GM18951 (cell line): ENCODE measurements at regions not wholly inside any gene's neighbourhood (a gene's known extent, or its start where the extent isn't known, plus 50 kb on each side); places are given as distances from the start of the nearest gene placed in this dataset.
"Not testable (repeated sequence)": the region's sequence is repeated elsewhere in the genome, so short reads cannot be mapped to it uniquely, and the experiment has no call there.

ENCODE experiments used
- POLR2A ChIP-seq: IDR thresholded peaks from 4 replicates; pipeline ENCODE4 v1.6.1; 2011; ENCODE audit warnings: mild to moderate bottlenecking; ENCODE audit not compliant: insufficient read length, insufficient read depth; ENCODE audit errors: extremely low read depth
- in situ Hi-C: fragments of 300-500 bp; cut with MboI; formaldehyde crosslinking; loops from one replicate; pipeline ENCODE4 v1.12.0; 2022; ENCODE audit warnings: low sequenced_read_pairs, mixed read lengths, inconsistent platforms; ENCODE audit not compliant: unreplicated experiment

- in situ Hi-C loops: no loop called here
- TF ChIP-seq POLR2A: no peak
These were observed 196.1 kb upstream of the THRB start for GRCh38 chr3:24690777-24691176.

GRCh38 chr3:24699078-24699477 is 204.4 kb upstream of the THRB start:
- in situ Hi-C loops: not testable (repeated sequence)

GRCh38 chr3:24704496-24704895 is 209.8 kb upstream of the THRB start:
- in situ Hi-C loops: no loop called here
- TF ChIP-seq POLR2A: no peak

- no peak for TF ChIP-seq POLR2A
- in situ Hi-C loops: no loop called here
These were observed 213.3 kb upstream of the THRB start for GRCh38 chr3:24707936-24708335.

GRCh38 chr3:24709956-24710355 is 215.3 kb upstream of the THRB start:
- in situ Hi-C loops: no loop called here
- TF ChIP-seq POLR2A: no peak

- in situ Hi-C loops: no loop called here
- no peak for TF ChIP-seq POLR2A
These were observed 218.9 kb upstream of the THRB start for GRCh38 chr3:24713516-24713915.

GRCh38 chr3:24714436-24714835 is 219.8 kb upstream of the THRB start:
- in situ Hi-C loops: no loop called here
- TF ChIP-seq POLR2A: no peak

GRCh38 chr3:24715171-24715792 is 220.6 kb upstream of the THRB start:
- TF ChIP-seq POLR2A: no peak
- in situ Hi-C loops: no loop called here

- TF ChIP-seq POLR2A: no peak
- in situ Hi-C loops: no loop called here
These were observed 227.4 kb upstream of the THRB start for GRCh38 chr3:24722087-24722486.

GRCh38 chr3:24725514-24726255 is 231.0 kb upstream of the THRB start:
- in situ Hi-C loops: no loop called here
- no peak for TF ChIP-seq POLR2A

- in situ Hi-C loops: no loop called here
- TF ChIP-seq POLR2A: no peak
These were observed 231.8 kb upstream of the THRB start for GRCh38 chr3:24726423-24726822.

- in situ Hi-C loops: no loop called here
- no peak for TF ChIP-seq POLR2A
These were observed 235.5 kb upstream of the THRB start for GRCh38 chr3:24730173-24730572.

GRCh38 chr3:24734019-24734418 is 239.4 kb upstream of the THRB start:
- no peak for TF ChIP-seq POLR2A
- in situ Hi-C loops: no loop called here

GRCh38 chr3:24736701-24737100 is 242.1 kb upstream of the THRB start:
- in situ Hi-C loops: no loop called here
- TF ChIP-seq POLR2A: no peak
